Osteoblast (primary cell): ENCODE measurements at regions not wholly inside any gene's neighbourhood (a gene's known extent, or its start where the extent isn't known, plus 50 kb on each side); places are given as distances from the start of the nearest gene placed in this dataset.
A peak's percentile ranks its signal among the peaks of the same experiment; 100 is the strongest.

Source experiments
- DNase-seq: peaks from one replicate; pipeline ENCODE4 v3.0.0; 2011; ENCODE audit warnings: low spot score, mixed read lengths; ENCODE audit not compliant: insufficient read length; ENCODE audit errors: missing footprints
- H2AFZ ChIP-seq: 2 replicates; pipeline ENCODE4 v1.6.0; 2011; ENCODE audit warnings: mild to moderate bottlenecking, low read length
- H3K27ac ChIP-seq: 2 replicates; pipeline ENCODE4 v1.5.1; 2011; ENCODE audit warnings: mild to moderate bottlenecking, low read depth, low read length, moderate library complexity
- H3K27me3 ChIP-seq: 2 replicates; pipeline ENCODE4 v1.6.0; 2012; ENCODE audit warnings: mild to moderate bottlenecking, control low read depth, inconsistent platforms, low read length, moderate library complexity; ENCODE audit not compliant: insufficient read depth
- H3K36me3 ChIP-seq: 2 replicates; pipeline ENCODE4 v1.5.1; 2011; ENCODE audit warnings: mild to moderate bottlenecking, low read length, control low read depth, moderate library complexity; ENCODE audit not compliant: insufficient read depth
- H3K4me1 ChIP-seq: 2 replicates; pipeline ENCODE4 v1.5.1; 2011; ENCODE audit warnings: mild to moderate bottlenecking, low read length, control low read depth, moderate library complexity; ENCODE audit not compliant: insufficient read depth
- H3K4me2 ChIP-seq: 2 replicates; pipeline ENCODE4 v1.6.0; 2011; ENCODE audit warnings: mild to moderate bottlenecking, low read length; ENCODE audit not compliant: insufficient read depth
- H3K4me3 ChIP-seq: fragments of 200-600 bp; sonication (generic); 3 replicates; pipeline ENCODE4 v1.5.1; 2012; ENCODE audit warnings: mild to moderate bottlenecking, low read length, inconsistent platforms; ENCODE audit not compliant: insufficient read depth
- H3K79me2 ChIP-seq: 2 replicates; pipeline ENCODE4 v1.6.0; 2012; ENCODE audit warnings: mild to moderate bottlenecking, low read length, control low read depth, inconsistent platforms; ENCODE audit not compliant: insufficient read depth
- H3K9me3 ChIP-seq: 2 replicates; pipeline ENCODE4 v1.5.1; 2011; ENCODE audit warnings: low read depth, low read length, control low read depth
- H4K20me1 ChIP-seq: 2 replicates; pipeline ENCODE4 v1.6.0; 2012; ENCODE audit warnings: mild to moderate bottlenecking, low read length, control low read depth; ENCODE audit not compliant: insufficient read depth
- CTCF ChIP-seq: IDR thresholded peaks from 2 replicates; pipeline ENCODE4 v1.5.1; 2011; ENCODE audit warnings: mild to moderate bottlenecking, low read depth, low read length, moderate library complexity; ENCODE audit errors: extremely low read depth

GRCh38 chr12:14113031-14113430, 131.6 kb upstream of the GRIN2B start:
- Histone ChIP-seq H4K20me1 (no peaks in the 10 kb centered on the region), H3K4me2 (no peak overlapping the region), H3K79me2 (no peaks in the 10 kb centered on the region), H3K4me1 (no peaks in the 10 kb centered on the region), H3K4me3 (no peak overlapping the region), H3K9me3 (no peaks in the 10 kb centered on the region), H3K27me3 (no peaks in the 10 kb centered on the region), H3K36me3 (no peaks in the 10 kb centered on the region), H3K27ac (no peak overlapping the region), H2AFZ (no peak overlapping the region)
- DNase-seq = no peak
- TF ChIP-seq CTCF = no peak

GRCh38 chr12:14126692-14127091, 145.3 kb upstream of the GRIN2B start:
- Histone ChIP-seq H3K4me1 (no peaks in the 10 kb centered on the region), H3K9me3 (no peaks in the 10 kb centered on the region), H3K4me2 (no peak overlapping the region), H3K27ac (no peak overlapping the region), H3K4me3 (no peak overlapping the region), H4K20me1 (no peaks in the 10 kb centered on the region), H3K79me2 (no peaks in the 10 kb centered on the region), H3K27me3 (no peaks in the 10 kb centered on the region), H2AFZ (no peak overlapping the region), H3K36me3 (no peaks in the 10 kb centered on the region)
- DNase-seq = no peak
- TF ChIP-seq CTCF = no peak

DNA sequence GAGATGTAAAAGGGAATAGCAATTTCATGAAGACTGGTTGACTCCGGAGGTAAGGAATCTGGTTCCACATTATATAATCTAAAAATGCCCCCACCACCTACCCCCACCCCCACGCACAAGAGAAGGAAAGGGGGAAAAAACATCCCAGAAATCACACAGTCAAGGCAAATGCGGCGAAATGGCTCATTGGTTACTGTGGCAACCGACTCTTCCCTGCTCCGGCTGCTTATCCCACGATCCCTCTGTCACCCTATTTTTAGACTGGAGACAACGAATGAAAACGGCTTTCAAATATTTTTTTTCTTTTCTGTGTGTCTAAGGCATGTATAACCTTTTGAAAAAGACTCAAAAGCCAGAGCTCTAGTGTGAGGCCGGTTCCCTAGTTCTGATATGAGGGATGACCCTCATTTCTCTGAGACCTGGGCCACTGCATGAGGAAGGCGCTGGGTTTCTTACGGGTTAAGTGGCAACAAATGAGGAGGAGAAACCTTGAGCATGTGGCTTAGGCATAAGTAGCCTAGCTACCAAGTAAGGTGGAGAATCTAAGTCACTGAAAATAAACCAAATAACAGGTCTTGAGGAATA, 148.3 kb upstream of the GRIN2B start:
- H2AFZ ChIP-seq = no peak overlapping the region
- H3K27ac ChIP-seq = no peak overlapping the region
- no peaks in the 10 kb centered on the region for H3K4me1 ChIP-seq
- no peak overlapping the region for H3K4me3 ChIP-seq
- H3K9me3 ChIP-seq = no peaks in the 10 kb centered on the region
- no peaks in the 10 kb centered on the region for H4K20me1 ChIP-seq
- no peak overlapping the region for H3K4me2 ChIP-seq
- TF ChIP-seq CTCF = no peak
- DNase-seq = peak; percentile 46
- no peaks in the 10 kb centered on the region for H3K36me3 ChIP-seq
- H3K27me3 ChIP-seq = no peaks in the 10 kb centered on the region
- H3K79me2 ChIP-seq = no peaks in the 10 kb centered on the region

DNA sequence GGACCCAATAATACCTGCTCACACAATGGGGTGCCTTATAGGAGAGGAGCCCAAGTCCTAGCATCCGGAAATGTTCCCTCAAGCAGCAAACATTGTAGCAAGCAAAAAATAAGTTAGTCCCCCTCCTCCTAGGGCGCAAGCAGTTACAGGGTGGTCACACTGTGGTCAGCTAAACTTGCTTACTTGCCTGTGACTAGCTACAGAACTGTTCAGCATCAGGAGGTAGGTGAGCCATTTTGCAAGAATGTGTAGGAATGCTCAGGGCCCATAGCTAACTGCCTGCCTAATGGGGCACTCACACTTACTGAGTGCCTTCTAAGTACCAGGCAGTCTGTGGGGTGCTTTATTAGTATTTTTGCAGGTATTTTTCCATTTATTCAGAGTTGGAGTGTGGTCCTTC, 154.6 kb upstream of the GRIN2B start:
- no peak overlapping the region for H2AFZ ChIP-seq
- H3K9me3 ChIP-seq = no peaks in the 10 kb centered on the region
- no peaks in the 10 kb centered on the region for H3K36me3 ChIP-seq
- TF ChIP-seq CTCF = no peak
- H3K27me3 ChIP-seq = no peaks in the 10 kb centered on the region
- H3K79me2 ChIP-seq = no peaks in the 10 kb centered on the region
- no peak for DNase-seq
- no peak overlapping the region for H3K27ac ChIP-seq
- no peak overlapping the region for H3K4me2 ChIP-seq
- H3K4me1 ChIP-seq = no peaks in the 10 kb centered on the region
- no peak overlapping the region for H3K4me3 ChIP-seq
- no peaks in the 10 kb centered on the region for H4K20me1 ChIP-seq
